GM19043 (cell line): ENCODE measurements at regions not wholly inside any gene's neighbourhood (a gene's known extent, or its start where the extent isn't known, plus 50 kb on each side); places are given as distances from the start of the nearest gene placed in this dataset.

ENCODE experiments used
- ATAC-seq: cut with Tn5 transposase; IDR thresholded peaks from one replicate; pipeline ENCODE4 v1.9.1; 2021; ENCODE audit warnings: low read depth; ENCODE audit not compliant: unreplicated experiment

DNA sequence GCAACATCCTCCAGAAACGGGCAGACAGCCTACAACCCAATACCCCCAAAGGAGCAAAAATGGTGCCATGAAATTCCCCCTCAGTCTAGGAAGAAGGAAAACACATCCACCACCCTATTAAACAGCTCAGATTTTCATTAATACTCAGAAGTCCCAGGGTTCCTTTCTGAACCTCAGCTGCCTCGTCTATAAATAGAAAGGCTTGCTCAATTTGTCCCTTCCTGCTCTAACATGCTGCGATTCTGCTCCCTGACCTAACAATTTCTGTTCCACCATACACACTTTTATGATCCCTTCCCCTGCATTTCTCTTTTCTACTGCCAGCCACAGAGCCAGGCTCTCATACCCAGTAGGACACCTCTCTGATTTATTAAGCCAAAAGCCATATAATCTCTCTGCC is 68.1 kb downstream of the MTERF1 start:
- no peak for ATAC-seq

DNA sequence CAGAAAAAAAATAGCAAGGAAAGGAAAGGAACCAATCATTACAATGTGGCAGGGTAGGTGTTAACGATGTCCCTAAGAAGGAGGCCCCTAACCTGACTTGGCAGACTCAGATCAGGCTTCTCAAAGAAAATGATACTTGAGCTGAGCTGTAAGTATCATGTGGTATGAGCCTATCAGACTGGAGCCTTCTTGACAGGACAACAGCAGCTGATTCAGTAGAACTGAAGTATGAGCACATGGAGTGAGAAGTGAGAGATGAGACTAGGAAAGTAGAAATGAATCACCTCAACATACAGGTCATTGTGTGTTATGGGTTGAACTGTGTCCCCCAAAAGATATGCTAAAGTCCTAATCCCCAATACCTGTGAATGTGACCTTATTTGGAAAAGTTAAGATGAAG is 66.3 kb downstream of the MTERF1 start:
- no peak for ATAC-seq
